ENCODE measurements at regions not wholly inside any gene's neighbourhood (a gene's known extent, or its start where the extent isn't known, plus 50 kb on each side); places are given as distances from the start of the nearest gene placed in this dataset.

GRCh38 chr17:63124958-63125357 is 158.9 kb downstream of the TANC2 start (continued):
- TF ChIP-seq NR3C1 (IDR thresholded peaks at IDR 0.05) (no peak), POLR2AphosphoS2 (conservative IDR thresholded peaks at IDR 0.05; ENCODE audit: low read length) (no peak), RAD21 (conservative IDR thresholded peaks at IDR 0.05 in 1 of 2, IDR thresholded peaks at IDR 0.05 in 1 of 2) (no peak), CTCF (IDR thresholded peaks at IDR 0.05) (no peak), HOXB5 (CRISPR knock-in tag; IDR thresholded peaks at IDR 0.05) (no peak), SREBF2 (IDR thresholded peaks at IDR 0.05) (no peak), HOXA7 (CRISPR knock-in tag; IDR thresholded peaks at IDR 0.05) (no peak), POLR2A (IDR thresholded peaks at IDR 0.05; ENCODE audit: low read length) (no peak)

GRCh38 chr17:63125987-63126386 is 160.0 kb downstream of the TANC2 start:
- no peak overlapping the region for H3K4me3 ChIP-seq
- H3K27ac ChIP-seq, result no peak overlapping the region
- H3K4me1 ChIP-seq, result peaks cover 6% of the 10 kb centered on the region; the same call in 1 of the 3 replicates
- 93% methylated on average over 3 of the region's 3 CpGs for WGBS (ENCODE audit: missing lambda C conversion rate)
- DNase-seq (ENCODE audit: low read depth in 1 of 2, low spot score in 1 of 2) (no peak), ATAC-seq (no peak), FAIRE-seq (no peak)
- H3K9me3 ChIP-seq, result no peaks in the 10 kb centered on the region
- H3K4me2 ChIP-seq, result no peak overlapping the region
- ChIA-PET POLR2A (no interaction called here), CTCF (interaction anchor here (0.9 to 2.1 kb wide), 3 partner anchors 9 to 280 kb away, joined by 3 to 5 read pairs (median 3); no protein-coding TSS in a partner anchor)
- no peak for TF ChIP-seq RCOR1 (IDR thresholded peaks at IDR 0.05; ENCODE audit: low read depth, low read length)
- no peak for TF ChIP-seq USF2 (IDR thresholded peaks at IDR 0.05)
- no peak for TF ChIP-seq MAFK (IDR thresholded peaks at IDR 0.05; ENCODE audit: partially characterized antibody)
- TF ChIP-seq EHMT2 (IDR thresholded peaks at IDR 0.05; ENCODE audit: low read depth), result no peak
- no peak for TF ChIP-seq ELK1 (IDR thresholded peaks at IDR 0.05; ENCODE audit: low read depth, low read length)
- TF ChIP-seq NFE2L2 (conservative IDR thresholded peaks at IDR 0.05; ENCODE audit: low read length), result no peak
- no peak for TF ChIP-seq RARB (CRISPR knock-in tag; IDR thresholded peaks at IDR 0.05)
- no peak for TF ChIP-seq BCL3 (IDR thresholded peaks at IDR 0.05)
- TF ChIP-seq JUN (IDR thresholded peaks at IDR 0.05), result no peak

GRCh38 chr17:63126607-63127006 is 160.6 kb downstream of the TANC2 start:
- H3K27ac ChIP-seq, result no peak overlapping the region
- WGBS (ENCODE audit: missing lambda C conversion rate), result 52% methylated on average over 3 of the region's 3 CpGs
- ChIA-PET POLR2A (no interaction called here), CTCF (interaction anchor here (0.8 to 2.1 kb wide), 4 partner anchors 8 to 299 kb away, joined by 3 to 5 read pairs (median 4); no protein-coding TSS in a partner anchor)
- H3K4me1 ChIP-seq, result peaks cover 6% of the 10 kb centered on the region; the same call in 1 of the 3 replicates
- no peak for DNase-seq (ENCODE audit: low read depth in 1 of 2, low spot score in 1 of 2)
- no peak overlapping the region for H3K4me2 ChIP-seq
- FAIRE-seq, result no peak
- no peak overlapping the region for H3K4me3 ChIP-seq
- TF ChIP-seq ZSCAN20 (CRISPR knock-in tag; IDR thresholded peaks at IDR 0.05), result no peak
- no peak for TF ChIP-seq TP53 (CRISPR knock-in tag; IDR thresholded peaks at IDR 0.05)
- TF ChIP-seq FOSL2 (IDR thresholded peaks at IDR 0.05), result no peak
- TF ChIP-seq FOSL2 (CRISPR knock-in tag; IDR thresholded peaks at IDR 0.05), result no peak
- no peaks in the 10 kb centered on the region for H3K9me3 ChIP-seq
- ATAC-seq, result no peak

Measured in A549 (cell line).